Thyroid gland (tissue), 4 donors: ENCODE measurements at regions not wholly inside any gene's neighbourhood (a gene's known extent, or its start where the extent isn't known, plus 50 kb on each side); places are given as distances from the start of the nearest gene placed in this dataset.

Experiments used
- DNase-seq, 2 donors: peaks; one replicate each; pipeline ENCODE4 v3.0.0-alpha.2; 2019
- H3K27ac ChIP-seq, 3 donors: fragments of 200-600 bp; sonication (generic); 1 replicate in 2 of 3; 2 replicates in 1 of 3; pipeline ENCODE4 v1.5.1; 2016 to 2019; ENCODE audit warnings: mild to moderate bottlenecking in 1 of 3, moderate library complexity in 1 of 3
- H3K27me3 ChIP-seq: fragments of 200-600 bp; sonication (generic); one replicate; pipeline ENCODE4 v1.5.1; 2019
- H3K36me3 ChIP-seq, 2 donors: fragments of 200-600 bp; sonication (generic); one replicate each; pipeline ENCODE4 v1.5.1; 2016 to 2019
- H3K4me1 ChIP-seq, 2 donors: fragments of 200-600 bp; sonication (generic); one replicate each; pipeline ENCODE4 v1.5.1; 2017 to 2019
- H3K4me3 ChIP-seq, 3 donors: fragments of 200-600 bp; sonication (generic); replicated peaks in 1 of 3; 1 replicate in 2 of 3; 2 replicates in 1 of 3; pipeline ENCODE4 v1.5.1; 2016; ENCODE audit warnings: mild to moderate bottlenecking in 1 of 3
- H3K9me3 ChIP-seq: fragments of 200-600 bp; sonication (generic); one replicate; pipeline ENCODE4 v1.5.1; 2017
- POLR2A ChIP-seq, 2 donors: fragments of 450-650 bp; IDR thresholded peaks; one replicate each; pipeline ENCODE4 v1.6.1; 2017; ENCODE audit warnings: antibody characterized with exemption in 2 of 2, mild to moderate bottlenecking in 2 of 2, moderate library complexity in 1 of 2
- WGBS, 2 donors: methylation state at CpG; one replicate each; pipeline ENCODE4 v1.1.5; 2017; 5-methylcytosine and 5-hydroxymethylcytosine counted together
- intact Hi-C: fragments of 100-400 bp; cut with DNase I; formaldehyde crosslinking; loops from one replicate; pipeline ENCODE4 v1.15.1; 2023
- TF ChIP-seq, protein P1 (sequence below), 6 experiments: fragments of 200-600 bp in 3 of 6; fragments of 450-650 bp in 3 of 6; sonication (generic) in 3 of 6; IDR thresholded peaks; one replicate each; pipeline ENCODE4 v1.5.1; 2016 to 2019; ENCODE audit warnings: antibody characterized with exemption in 6 of 6, mild to moderate bottlenecking in 2 of 6, inconsistent platforms in 1 of 6, moderate library complexity in 1 of 6

DNA sequence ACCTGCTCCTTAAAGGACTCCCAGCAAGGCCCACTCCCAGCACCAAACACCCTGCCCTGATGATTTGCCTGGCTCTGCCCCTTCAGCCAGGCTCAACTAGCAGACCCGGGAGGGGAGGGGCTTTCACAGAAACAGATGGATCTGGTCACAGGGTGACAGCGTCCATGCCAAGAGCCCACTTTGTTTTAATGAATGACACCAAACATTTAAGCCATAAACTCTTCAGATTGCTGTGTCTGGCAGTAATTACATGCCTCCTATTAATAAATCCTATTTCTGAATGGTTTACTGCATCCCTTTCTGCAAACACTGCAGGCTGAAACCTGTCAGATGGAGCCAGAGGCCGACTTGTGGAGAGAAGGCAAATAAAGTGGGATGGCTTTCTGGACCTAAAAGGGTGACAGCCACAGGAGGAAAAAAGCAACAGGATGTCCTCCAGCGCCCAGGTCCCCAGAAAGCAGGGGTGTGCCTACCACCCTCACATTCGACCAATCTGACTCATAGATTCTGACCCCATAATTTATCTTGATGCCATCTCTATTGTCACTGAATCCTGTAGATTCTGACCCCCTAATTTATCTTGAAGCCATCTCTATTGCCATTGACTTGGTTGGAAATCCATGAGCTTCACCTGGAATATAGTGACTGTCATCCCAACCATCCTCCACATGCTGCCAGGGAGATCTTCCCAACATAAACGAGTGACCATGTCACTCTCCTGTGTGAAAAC lies 200.9 kb downstream of the PLPP3 start:
- intact Hi-C loops = no loop called here
- H3K4me1 ChIP-seq = peaks cover 32 to 37% of the 10 kb centered on the region in 2 donors
- H3K9me3 ChIP-seq = no peaks in the 10 kb centered on the region
- TF ChIP-seq POLR2A (IDR thresholded peaks at IDR 0.05) = no peak
- TF ChIP-seq, protein P1, sequence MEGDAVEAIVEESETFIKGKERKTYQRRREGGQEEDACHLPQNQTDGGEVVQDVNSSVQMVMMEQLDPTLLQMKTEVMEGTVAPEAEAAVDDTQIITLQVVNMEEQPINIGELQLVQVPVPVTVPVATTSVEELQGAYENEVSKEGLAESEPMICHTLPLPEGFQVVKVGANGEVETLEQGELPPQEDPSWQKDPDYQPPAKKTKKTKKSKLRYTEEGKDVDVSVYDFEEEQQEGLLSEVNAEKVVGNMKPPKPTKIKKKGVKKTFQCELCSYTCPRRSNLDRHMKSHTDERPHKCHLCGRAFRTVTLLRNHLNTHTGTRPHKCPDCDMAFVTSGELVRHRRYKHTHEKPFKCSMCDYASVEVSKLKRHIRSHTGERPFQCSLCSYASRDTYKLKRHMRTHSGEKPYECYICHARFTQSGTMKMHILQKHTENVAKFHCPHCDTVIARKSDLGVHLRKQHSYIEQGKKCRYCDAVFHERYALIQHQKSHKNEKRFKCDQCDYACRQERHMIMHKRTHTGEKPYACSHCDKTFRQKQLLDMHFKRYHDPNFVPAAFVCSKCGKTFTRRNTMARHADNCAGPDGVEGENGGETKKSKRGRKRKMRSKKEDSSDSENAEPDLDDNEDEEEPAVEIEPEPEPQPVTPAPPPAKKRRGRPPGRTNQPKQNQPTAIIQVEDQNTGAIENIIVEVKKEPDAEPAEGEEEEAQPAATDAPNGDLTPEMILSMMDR (IDR thresholded peaks at IDR 0.05) = no peak
- no peak for DNase-seq
- 86% methylated on average over 6 of the region's 6 CpGs for WGBS, 2 donors
- no peak overlapping the region for H3K4me3 ChIP-seq
- H3K36me3 ChIP-seq = no peaks in the 10 kb centered on the region
- no peak overlapping the region for H3K27ac ChIP-seq
- no peaks in the 10 kb centered on the region for H3K27me3 ChIP-seq

DNA sequence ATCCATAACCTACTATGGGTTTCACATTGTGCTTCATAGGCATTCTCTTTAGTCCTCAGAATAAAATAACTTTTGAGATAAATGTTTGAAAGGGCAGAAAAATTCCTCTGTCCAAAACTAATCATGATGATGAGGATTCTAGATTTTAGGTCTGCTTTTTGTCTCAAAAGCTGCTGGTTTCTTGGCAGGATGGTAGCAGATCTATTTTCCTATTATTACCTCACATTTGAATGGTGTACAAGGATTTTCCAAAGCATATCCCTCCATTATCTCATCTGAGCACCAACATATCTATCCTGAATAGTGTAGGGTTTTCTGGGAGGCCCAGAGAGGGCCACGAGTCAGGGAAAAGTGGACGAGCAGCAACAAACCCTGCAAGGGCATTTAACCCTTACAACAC lies 201.9 kb downstream of the PLPP3 start:
- no peak for DNase-seq
- Histone ChIP-seq H3K4me1 (peaks cover 32 to 39% of the 10 kb centered on the region in 2 donors), H3K27ac (peak overlapping the region in 1 of 3 donors; percentile 33), H3K27me3 (no peaks in the 10 kb centered on the region), H3K4me3 (no peak overlapping the region), H3K36me3 (no peaks in the 10 kb centered on the region), H3K9me3 (no peaks in the 10 kb centered on the region)
- WGBS, 2 donors = 84 to 85% methylated on average over 2 of the region's 2 CpGs
- TF ChIP-seq, protein P1 (IDR thresholded peaks at IDR 0.05) = no peak
- TF ChIP-seq POLR2A (IDR thresholded peaks at IDR 0.05) = no peak
- intact Hi-C loops = no loop called here

GRCh38 chr1:56376188-56376984 lies 203.0 kb downstream of the PLPP3 start:
- TF ChIP-seq, protein P1 (IDR thresholded peaks at IDR 0.05) = no peak
- no peak for TF ChIP-seq POLR2A (IDR thresholded peaks at IDR 0.05)
- intact Hi-C loops = no loop called here
- Histone ChIP-seq H3K27me3 (no peaks in the 10 kb centered on the region), H3K4me1 (peaks cover 32 to 39% of the 10 kb centered on the region in 2 donors), H3K36me3 (no peaks in the 10 kb centered on the region), H3K9me3 (no peaks in the 10 kb centered on the region), H3K4me3 (no peak overlapping the region), H3K27ac (peak overlapping the region in 2 of 3 donors; percentile 33 to 39)
- WGBS, 2 donors = 45 to 46% methylated on average over 7 of the region's 7 CpGs
- DNase-seq = peak; percentile 61 to 66

DNA sequence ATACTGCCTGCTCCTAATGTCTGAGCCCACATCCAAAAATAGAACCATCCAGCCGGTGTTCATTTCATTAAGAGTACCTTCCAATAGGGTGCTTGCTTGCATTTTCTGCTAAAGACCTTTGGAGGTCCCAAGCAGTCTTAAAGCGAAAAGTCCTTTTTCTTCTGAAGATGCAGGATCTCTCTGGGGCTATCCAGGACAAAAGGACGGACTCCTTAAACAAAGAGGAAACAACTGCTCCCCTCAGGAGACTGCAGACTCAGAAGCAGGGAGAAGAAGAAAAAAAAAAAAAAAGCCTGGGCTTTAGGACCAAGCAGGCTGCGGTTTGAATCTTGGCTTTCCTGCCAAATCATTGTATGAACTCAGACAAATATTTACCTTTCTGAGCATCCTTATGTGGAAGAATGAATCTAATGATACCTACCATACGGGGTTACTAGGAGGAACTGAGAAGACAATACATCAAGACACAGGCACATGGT lies 204.0 kb downstream of the PLPP3 start:
- intact Hi-C loops = no loop called here
- H3K36me3 ChIP-seq = no peaks in the 10 kb centered on the region
- peak overlapping the region in 2 of 3 donors; percentile 15 to 52 for H3K27ac ChIP-seq
- no peaks in the 10 kb centered on the region for H3K27me3 ChIP-seq
- WGBS, 2 donors = 64 to 75% methylated on average over 5 of the region's 5 CpGs
- H3K9me3 ChIP-seq = no peaks in the 10 kb centered on the region
- peaks cover 32 to 47% of the 10 kb centered on the region in 2 donors for H3K4me1 ChIP-seq
- no peak for TF ChIP-seq POLR2A (IDR thresholded peaks at IDR 0.05)
- TF ChIP-seq, protein P1 (IDR thresholded peaks at IDR 0.05) = no peak
- no peak overlapping the region for H3K4me3 ChIP-seq
- no peak for DNase-seq
